A172 (cell line): ENCODE measurements at regions not wholly inside any gene's neighbourhood (a gene's known extent, or its start where the extent isn't known, plus 50 kb on each side); places are given as distances from the start of the nearest gene placed in this dataset.

ENCODE experiments used
- DNase-seq: peaks from one replicate; pipeline ENCODE4 v3.0.0-alpha.2; 2015; ENCODE audit warnings: low spot score

- no peak for DNase-seq
Measured at GRCh38 chr18:27762054-27762453, 414.9 kb downstream of the CDH2 start.

- no peak for DNase-seq
Measured at GRCh38 chr18:27752944-27753343, 424.0 kb downstream of the CDH2 start.

- DNase-seq = no peak
Measured at GRCh38 chr18:27750923-27751322, 426.0 kb downstream of the CDH2 start.

- DNase-seq = peak; percentile 68
Measured at GRCh38 chr18:27750014-27750413, 426.9 kb downstream of the CDH2 start.

GRCh38 chr18:27749194-27749593 lies 427.7 kb downstream of the CDH2 start:
- no peak for DNase-seq

GRCh38 chr18:27746241-27746640 lies 430.7 kb downstream of the CDH2 start:
- DNase-seq = no peak

GRCh38 chr18:27735117-27735516 lies 441.8 kb downstream of the CDH2 start:
- DNase-seq = no peak

- no peak for DNase-seq
Measured at GRCh38 chr18:27731211-27731610, 445.7 kb downstream of the CDH2 start.

- DNase-seq = peak; percentile 9
Measured at GRCh38 chr18:27728659-27729058, 448.3 kb downstream of the CDH2 start.

GRCh38 chr18:27724362-27724761 lies 452.6 kb downstream of the CDH2 start:
- DNase-seq = no peak

- DNase-seq = no peak
Measured at GRCh38 chr18:27723168-27723567, 453.8 kb downstream of the CDH2 start.

GRCh38 chr18:27719680-27720079 lies 457.2 kb downstream of the CDH2 start:
- no peak for DNase-seq

GRCh38 chr18:27717816-27718215 lies 459.1 kb downstream of the CDH2 start:
- DNase-seq = no peak

- DNase-seq = no peak
Measured at GRCh38 chr18:27717250-27717649, 459.7 kb downstream of the CDH2 start.

- DNase-seq = peak; percentile 25
Measured at GRCh38 chr18:27715751-27716150, 461.2 kb downstream of the CDH2 start.

- DNase-seq = no peak
Measured at GRCh38 chr18:27713738-27714095, 463.2 kb downstream of the CDH2 start.

GRCh38 chr18:27713037-27713737 lies 463.7 kb downstream of the CDH2 start:
- no peak for DNase-seq

GRCh38 chr18:27712066-27712465 lies 464.9 kb downstream of the CDH2 start:
- DNase-seq = no peak

GRCh38 chr18:27711382-27711781 lies 465.5 kb downstream of the CDH2 start:
- no peak for DNase-seq

- no peak for DNase-seq
Measured at GRCh38 chr18:27709344-27709743, 467.6 kb downstream of the CDH2 start.

- no peak for DNase-seq
Measured at GRCh38 chr18:27707201-27707600, 469.7 kb downstream of the CDH2 start.

GRCh38 chr18:27704736-27705361 lies 472.1 kb downstream of the CDH2 start:
- DNase-seq = no peak

- DNase-seq = no peak
Measured at GRCh38 chr18:27699137-27699536, 477.8 kb downstream of the CDH2 start.

GRCh38 chr18:27696148-27696547 lies 480.8 kb downstream of the CDH2 start:
- DNase-seq = no peak
